SKM-1 treated with dmso at 0.1 percent for 144 hours (cell line): ENCODE measurements at regions not wholly inside any gene's neighbourhood (a gene's known extent, or its start where the extent isn't known, plus 50 kb on each side); places are given as distances from the start of the nearest gene placed in this dataset.

Experiments used
- DNase-seq: peaks from one replicate; lab custom pipeline; 2025; ENCODE audit not compliant: unreplicated experiment; lab: John Stamatoyannopoulos, UW

DNA sequence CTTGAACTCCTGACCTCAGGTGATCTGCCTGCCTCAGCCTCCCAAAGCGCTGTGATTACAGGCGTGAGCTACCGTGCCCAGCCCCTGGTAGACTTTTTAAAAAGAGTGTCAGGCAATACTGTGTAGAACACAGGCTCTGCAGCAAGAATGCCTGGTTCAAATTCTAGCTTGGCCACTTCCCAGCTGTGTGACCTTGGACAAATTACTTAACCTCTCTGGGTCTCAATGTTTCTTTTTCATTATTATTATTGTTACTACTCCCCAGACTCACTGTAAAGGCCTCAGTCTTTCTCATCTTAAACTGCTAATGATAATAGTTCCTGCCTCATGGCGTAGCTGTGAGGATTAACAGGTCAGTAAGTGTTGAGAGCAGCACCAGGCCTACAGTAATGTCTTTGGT lies 114.3 kb downstream of the LITAF start:
- no peak for DNase-seq

DNA sequence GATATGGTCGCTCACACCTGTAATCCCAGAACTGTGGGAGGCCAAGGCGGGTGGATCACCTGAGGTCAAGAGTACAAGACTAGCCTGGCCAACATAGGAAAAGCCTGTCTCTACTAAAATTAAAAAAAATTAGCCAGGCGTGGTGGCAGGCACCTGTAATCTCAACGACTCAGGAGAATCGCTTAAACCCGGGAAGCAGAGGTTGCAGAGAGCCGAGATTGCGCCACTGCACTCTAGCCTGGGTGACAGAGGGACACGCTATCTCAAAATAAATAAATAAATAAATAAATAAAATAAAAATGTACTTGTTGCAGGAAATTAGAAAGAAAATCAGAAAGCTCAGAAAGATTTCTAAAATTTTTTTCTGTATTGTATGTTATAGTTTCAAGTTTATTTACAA lies 113.9 kb downstream of the LITAF start:
- DNase-seq, result no peak

DNA sequence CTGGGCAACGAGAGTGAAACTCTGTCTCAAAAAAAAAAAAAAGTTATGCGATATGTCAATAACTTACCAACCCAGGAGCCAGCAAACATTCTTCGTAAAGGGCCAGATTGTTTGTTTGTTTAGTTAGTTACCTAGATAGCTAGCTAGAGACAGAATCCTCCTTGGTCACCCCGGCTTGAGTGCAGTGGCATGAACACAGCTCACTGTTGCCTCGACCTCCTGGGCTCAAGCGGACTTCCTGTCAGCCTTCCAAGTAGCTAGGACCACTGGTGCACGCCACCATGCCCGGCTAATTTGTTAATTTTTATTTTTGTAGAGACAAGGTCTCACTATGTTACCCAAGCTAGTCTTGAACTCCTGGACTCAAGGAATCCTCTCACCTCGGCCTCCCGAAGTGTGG lies 113.0 kb downstream of the LITAF start:
- DNase-seq, result no peak

DNA sequence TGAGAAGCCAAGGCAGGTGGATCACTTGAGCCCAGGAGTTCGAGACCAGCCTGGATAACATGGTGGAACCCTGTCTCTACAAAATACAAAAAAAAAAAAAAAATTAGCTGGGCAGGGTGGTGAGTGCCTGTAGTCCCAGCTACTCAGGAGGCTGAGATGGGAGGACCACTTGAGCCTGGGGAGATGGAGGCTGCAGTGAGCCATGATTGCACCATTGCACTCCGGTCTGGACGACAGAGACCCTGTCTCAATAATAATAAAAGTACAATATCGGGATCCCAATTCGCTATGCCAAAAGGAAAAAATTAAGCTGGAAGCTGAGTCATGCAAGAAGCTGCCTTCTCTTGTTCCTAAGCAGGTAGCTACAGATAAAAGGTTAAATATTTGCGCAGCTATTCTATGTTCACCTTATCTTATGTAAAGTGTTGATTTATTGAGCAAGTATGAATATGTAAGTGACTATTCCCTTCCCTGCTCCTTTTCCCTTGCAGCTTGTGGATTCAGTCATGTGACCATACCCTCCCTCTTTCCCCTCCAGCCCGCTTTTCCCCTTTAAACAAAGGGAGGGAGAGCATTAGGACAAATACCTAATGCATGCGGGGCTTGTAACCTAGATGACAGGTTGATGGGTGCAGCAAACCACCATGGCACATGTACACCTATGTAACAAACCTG lies 112.0 kb downstream of the LITAF start:
- DNase-seq, result no peak

DNA sequence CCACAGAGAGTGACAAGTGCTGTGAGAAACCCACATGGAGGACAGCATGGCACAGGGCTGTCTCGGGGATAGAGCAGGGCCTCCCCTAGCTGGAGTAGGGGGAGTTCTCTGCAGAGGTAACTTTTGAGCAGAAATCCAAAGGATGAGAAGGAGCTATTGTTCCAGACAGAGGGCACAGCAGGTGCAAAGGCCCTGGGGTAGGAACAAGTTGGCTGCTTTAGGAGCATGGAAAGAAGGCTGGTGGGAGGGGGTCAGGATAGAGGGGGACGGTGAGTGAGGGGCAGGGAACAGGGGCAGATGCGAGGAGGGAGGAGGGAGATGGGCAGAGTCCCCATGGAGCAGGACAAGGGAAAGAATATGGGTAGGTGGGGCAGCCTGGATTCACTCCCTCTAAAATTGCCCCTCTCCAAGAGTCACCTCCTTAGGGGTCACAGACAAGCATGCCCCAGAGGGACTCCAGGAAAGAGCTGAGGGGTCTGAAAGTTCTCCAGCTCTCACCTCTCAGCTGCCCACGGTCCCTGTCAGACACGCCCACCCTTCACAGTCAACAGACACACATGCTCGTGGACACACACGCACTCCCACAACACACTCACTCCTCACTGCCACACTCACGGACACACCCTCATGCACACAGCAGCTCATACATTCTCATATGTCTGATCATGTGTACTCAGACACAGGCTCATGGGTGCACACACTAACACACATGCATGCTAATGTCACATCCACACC lies 110.7 kb downstream of the LITAF start:
- DNase-seq, result no peak

DNA sequence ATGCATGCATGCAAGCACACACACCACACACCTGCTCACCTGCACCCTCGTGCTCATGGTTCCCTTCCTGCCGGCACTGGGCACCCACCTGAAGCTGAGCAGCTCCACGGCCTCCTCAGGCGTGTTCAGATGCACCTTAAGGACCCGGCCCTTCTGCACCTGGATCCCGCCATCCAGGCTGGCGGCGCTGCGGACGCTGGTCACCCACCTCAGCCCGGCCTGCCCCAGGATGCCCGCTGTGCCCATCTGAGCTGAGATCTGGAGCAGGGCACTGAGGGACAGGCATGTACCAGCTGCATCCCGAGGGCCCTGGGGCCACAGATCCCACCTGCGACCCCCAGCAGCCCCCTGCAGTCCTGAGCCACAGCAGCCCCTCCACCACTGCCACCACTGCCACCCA lies 110.0 kb downstream of the LITAF start:
- no peak for DNase-seq

DNA sequence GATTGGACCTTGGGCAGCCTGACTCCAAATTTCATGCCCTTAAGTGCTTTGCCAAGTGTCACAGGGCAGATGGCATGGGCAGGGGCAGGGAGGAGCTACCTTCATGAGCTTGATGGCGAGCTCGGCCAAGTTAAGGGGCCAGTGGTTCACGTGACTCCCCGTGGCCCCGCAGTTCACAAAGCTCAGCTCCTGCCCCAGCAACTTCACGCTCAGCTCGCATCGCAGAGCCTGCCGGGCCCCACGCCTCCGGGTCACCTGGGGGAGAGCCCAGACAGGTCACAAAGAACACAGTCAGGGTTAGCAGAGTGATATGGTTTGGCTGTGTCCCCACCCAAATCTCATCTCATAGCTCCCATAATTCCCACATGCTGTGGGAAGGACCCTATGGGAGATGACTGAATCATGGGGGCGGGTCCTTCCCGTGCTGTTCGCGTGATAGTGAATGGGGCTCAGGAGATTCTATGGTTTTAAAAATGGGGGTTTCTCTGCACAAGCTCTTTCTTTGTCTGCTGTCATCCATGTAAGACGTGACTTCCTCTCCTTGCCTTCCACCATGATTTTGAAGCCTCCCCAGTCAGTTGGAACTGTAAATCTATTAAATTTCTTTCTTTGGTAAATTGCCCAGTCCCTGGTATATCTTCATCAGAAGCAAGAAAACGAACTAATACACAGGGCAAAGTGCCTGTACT lies 108.1 kb downstream of the LITAF start:
- DNase-seq, result no peak

DNA sequence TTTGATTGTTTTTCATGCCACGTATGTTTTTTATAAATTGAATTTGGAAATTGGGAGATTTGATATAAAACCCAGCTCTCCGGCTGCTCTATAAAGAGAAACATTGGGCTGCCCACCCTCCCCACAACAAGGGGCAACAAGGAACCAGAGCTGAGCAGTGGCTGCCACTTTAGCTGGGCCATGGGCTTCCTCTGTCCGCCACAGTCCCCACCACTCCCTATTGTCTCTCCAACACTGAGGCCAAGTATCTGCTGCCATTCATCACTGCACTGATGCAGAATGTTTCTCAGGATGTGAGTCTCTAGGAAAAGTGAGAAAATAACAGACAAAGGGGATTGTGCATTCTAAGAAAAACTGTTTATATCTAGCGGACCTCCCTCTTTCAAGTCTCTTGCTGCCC lies 106.8 kb downstream of the LITAF start:
- no peak for DNase-seq

DNA sequence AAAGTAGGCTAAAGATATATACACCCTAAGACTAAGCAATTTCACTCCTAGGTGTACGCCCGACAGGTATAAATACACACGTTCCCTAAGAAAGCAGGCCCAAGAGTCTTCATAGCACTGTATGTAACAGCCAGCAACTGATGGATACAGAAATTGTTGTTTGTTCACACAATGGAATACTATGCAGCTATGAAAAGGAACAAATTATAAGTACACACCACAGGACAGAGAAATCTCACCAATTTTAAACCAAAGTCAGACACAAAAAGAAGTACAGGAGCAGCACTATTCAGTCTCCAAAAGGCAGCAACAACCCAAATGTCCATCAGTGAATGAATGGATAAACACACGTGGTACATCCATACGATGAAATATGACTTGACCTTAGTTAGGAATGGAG lies 106.1 kb downstream of the LITAF start:
- no peak for DNase-seq

DNA sequence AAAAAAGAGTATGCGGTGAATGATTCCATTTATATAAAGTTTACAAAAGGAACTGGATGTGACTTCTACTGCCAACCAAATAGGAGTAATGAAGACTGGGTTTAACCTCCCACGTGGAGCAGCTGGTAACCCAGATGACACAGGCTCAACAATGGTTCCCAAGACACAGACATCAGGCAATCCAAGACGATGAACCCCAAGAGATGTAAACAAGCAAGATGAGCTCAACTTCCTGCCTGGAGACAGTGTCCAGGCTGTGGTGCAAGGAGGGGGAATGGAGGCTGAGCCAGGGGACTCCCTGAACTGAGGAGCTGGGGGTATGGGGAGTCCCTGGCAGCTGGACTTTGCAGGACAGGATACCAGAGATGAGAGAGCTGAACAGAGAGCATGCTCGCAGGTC lies 104.7 kb downstream of the LITAF start:
- no peak for DNase-seq

DNA sequence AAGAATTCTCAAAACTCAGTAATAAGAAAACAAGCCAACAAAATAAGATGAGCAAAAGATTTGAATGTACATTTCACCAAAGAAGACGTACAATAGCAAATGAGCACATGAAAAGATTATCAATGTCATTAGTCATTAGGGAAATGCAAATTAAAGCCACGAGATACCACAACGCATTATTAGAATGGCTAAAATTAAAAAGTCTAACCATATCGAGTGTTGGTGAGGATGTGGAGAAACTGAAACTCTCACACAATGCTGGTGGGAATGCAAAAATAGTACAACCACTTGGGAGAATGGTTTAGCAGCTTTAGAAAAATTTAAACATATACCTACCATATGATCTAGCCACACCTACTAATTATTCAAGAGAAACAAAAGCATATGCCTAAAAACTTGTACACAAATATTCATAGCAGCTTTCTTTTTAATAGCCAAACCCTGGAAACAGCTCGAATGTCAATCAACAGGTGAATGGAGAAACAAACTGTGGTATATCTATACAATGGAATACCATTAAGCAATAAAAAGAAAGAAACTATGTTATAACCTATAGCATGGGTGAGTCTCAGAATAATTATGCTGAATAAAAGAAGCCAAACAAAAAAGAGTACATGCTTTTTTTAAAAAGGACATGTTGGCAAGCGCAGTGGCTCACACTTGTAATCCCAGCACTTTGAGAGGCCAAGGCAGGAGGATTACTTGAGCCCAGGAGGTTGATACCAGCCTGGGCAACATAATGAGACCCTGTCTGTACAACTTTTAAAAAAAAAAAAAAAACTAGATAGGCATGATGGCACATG lies 103.6 kb downstream of the LITAF start:
- no peak for DNase-seq

DNA sequence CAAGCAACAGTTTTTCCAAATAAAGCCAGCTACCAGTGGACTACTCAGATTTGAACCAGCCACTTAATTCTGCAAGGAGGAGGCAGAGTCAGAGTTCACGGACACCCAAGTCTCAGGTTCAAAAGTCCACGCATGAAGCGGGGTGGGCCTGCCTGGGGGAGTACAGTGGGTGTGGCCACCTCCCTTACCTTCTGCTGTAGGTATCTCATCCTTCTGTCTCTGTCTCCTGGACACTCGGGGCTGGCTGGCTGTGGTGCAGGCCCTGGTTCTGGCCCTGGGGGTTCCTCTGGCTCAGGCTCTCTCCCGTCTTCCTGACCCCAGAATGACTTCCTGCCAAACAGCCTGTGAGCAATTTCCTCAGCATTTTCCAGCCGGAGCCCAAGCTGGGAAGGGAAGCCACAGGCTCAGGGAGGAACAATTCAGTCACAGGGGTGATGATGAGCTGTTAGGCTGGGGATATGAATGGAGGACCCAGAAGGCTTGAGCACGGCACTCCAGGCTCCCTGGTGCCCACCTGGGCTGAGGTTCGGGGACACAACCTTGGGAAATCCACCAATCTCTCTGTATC lies 101.9 kb downstream of the LITAF start:
- no peak for DNase-seq

DNA sequence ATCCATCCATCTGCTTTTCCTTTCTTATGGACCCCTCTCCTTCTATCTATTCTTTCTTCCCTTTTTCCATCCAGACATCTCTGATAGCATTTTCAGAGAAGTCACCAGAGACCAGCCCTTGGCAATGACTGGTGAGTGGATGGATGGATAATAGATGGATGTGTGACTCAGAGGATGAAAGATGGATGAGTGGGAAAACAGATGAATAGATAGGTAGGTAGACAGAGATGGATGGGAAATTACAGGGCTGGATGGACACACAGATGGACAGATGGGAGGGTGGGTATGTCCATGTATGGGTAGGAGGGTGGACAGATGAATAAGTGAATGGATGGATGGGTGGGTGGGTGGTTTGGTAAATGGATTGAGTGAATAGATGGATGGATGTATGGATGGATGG lies 101.0 kb downstream of the LITAF start:
- no peak for DNase-seq

DNA sequence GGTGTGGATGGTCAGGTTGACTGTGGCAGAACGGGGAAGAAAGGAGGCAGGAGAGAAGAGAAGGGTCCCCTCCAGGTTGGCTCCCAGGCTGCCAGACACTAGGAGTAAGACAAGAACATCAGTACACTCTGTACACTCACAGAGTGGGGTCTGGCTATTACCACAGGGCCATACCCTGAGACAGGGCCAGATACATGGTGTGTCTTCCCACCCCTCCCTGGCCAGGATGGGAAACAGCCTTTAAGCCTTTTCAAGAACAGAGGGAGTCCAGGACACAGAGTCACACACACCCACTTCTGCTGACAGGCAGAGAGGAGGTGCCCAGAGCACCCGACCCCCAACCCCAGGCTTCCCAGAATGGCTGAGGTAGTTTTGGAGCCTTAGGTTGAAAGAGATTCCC lies 99.4 kb downstream of the LITAF start:
- no peak for DNase-seq

DNA sequence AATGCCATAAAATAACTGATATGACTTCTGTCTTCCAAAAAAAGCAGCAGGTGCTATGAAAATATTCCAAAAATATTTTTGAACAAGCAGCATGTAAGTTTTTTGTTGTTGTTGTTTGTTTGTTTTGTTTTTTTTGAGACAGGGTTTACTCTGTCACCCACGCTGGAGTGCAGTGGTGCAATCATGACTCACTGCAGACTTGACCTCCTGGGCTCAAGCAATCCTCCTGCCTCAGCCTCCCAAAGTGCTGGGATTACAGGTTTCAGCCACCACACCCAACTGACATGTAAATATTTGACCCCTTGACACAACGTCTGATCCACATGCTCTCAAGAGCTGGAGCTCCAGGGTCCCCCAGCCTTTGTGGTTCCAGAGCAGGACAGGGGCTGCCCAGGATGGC lies 98.4 kb downstream of the LITAF start:
- no peak for DNase-seq

DNA sequence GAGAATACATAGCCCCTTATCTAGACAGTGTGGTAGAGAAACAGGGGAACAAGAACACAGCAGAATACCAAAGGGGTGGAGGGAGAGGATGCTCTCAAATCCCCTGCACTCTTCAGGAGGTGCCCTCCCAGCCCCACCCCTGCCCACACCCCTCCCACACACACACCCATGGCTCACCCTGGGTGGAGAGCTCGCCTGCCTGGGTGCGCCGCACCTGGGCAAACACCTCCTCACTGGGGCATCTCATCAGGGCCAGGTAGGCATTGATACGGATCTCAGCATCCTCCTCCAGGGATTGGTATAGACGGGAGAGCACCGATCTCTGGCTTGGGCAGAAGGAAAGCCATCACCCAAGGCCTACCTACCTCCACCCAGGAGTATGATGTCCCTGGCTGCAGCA lies 95.2 kb downstream of the LITAF start:
- DNase-seq, result no peak

DNA sequence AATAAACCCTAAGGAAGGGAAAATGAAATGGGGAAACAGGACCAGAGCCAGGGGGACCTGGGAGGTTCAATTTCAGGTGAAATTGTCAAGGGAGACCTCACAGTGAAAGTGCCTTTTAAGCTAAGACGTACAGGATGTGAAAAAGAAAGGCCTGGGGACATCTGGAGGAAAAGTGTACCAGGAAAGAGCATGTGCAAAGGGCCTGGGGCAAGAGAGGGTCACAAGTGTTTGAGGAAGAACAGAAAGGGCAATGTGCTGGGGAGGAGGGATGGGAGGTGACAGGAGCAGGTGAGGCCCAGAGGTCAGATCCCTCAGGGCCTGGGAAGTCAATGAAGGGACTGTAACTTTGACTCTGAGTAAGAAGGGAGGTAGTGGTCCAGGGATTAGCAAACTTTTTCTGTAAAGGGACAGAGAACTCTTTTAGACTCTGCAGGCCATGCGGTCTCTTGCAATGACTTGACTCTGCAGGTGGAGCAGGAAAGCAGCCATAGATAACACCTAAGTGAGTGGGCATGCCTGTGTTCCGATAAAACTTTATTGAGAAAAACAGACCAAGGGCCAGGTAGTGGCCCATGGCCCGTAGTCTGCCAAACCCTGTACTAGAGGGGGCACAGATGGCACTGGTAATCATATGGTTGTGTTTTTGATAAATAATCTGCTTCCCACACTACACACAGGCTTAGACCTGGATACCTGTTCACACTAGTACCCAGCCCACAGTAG lies 93.8 kb downstream of the LITAF start:
- DNase-seq, result no peak

DNA sequence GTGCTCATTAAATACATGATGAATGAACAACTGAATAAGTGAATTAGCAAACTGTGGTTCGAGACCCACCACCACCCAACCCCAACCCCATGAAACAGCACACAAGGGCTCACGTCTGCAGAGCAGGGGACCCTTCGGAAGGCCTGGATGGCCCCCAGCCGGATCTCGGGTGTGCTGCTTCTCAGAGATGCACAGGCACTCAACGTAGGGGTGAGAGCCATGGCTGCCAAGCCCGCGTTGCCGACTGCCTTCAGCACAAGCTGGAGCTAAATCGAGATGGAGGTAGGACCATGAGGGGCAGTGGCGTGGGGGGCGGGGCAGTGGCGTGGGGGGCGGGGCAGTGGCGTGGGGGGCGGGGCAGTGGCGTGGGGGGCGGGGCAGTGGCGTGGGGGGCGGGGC lies 93.2 kb downstream of the LITAF start:
- no peak for DNase-seq

DNA sequence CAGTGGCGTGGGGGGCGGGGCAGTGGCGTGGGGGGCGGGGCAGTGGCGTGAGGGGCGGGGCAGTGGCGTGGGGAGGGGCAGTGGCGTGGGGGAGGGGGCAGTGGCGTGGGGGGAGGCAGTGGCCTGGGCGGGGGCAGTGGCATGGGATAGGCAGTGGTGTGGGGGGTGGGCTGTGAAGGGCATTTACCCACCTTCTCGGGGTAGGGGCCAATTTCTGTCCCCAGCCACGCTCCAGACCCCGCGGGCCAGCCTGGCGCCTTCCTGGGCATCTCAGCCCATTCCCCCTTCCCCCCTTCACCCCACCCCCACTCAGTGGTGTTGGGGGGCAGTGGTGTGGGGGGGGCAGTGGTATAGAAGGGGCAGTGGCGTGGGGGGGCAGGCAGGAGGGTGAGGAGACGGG lies 92.7 kb downstream of the LITAF start:
- no peak for DNase-seq

DNA sequence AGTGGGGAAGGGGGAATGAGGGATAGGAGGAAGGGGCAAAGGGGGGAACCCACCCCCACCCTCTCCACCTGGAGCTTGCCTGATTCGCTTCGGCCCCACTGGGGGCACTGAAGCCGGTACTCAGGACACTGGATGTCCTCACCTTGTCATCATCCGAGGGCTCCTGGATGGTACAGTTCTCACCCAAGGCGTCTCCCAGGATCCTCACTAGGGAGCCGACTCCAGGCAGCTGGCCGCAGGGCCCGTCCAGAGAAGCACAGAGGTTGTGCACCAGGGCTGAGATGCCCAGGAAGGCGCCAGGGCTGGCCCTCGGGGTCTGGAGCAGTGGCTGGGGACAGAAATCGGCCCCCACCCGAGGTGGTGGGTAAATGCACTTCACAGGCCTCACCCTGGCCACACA lies 92.3 kb downstream of the LITAF start:
- no peak for DNase-seq

DNA sequence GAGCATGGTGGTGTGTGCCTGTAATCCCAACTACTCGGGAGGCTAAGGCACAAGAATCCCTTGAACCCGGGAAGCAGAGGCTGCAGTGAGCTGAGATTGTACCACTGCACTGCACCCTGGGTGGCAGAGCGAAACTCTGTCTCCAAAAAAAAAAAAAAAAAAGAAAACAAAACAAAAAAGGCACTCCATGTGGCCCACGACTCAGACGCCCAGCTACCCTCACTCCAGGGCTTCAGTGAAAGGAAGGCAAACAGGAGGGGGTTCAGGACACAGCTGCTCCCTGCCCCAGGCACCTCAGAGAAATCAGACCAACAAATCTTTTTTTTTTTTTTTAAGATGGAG lies 91.7 kb downstream of the LITAF start:
- DNase-seq, result no peak
